ENCODE measurements at regions not wholly inside any gene's neighbourhood (a gene's known extent, or its start where the extent isn't known, plus 50 kb on each side); places are given as distances from the start of the nearest gene placed in this dataset.
"Not testable (repeated sequence)": the region's sequence is repeated elsewhere in the genome, so short reads cannot be mapped to it uniquely, and the experiment has no call there.

GRCh38 chr1:230561570-230561969 lies 80.7 kb upstream of the COG2 start:
- H3K4me3 ChIP-seq (ENCODE audit: low read depth, low read length) = no peak overlapping the region
- DNase-seq (ENCODE audit: low read depth) = no peak
- no peak for TF ChIP-seq CTCF (IDR thresholded peaks at IDR 0.05; ENCODE audit: insufficient read depth, low read length)

GRCh38 chr1:230558324-230558723 lies 84.0 kb upstream of the COG2 start:
- no peak overlapping the region for H3K4me3 ChIP-seq (ENCODE audit: low read depth, low read length)
- no peak for DNase-seq (ENCODE audit: low read depth)
- no peak for TF ChIP-seq CTCF (IDR thresholded peaks at IDR 0.05; ENCODE audit: insufficient read depth, low read length)

DNA sequence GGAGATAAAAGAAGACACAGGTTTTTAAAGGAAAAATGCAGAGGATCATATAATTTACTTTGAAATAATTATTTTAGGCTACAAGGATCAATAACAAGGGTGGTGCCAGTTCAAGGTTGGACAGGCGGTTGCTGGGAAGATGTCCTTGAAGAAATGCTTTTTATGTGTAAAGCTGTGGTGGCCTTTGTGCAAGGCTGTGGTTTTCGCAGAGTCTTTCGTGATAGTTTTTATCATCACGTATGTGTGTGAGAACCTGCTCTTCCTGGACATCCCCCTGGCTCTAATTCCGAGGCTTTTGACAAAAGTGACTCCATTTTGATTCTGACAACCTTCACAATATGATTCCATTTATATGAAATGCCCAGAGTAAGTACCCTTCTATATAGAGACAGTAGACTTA lies 85.8 kb upstream of the COG2 start:
- no peak for TF ChIP-seq CTCF (IDR thresholded peaks at IDR 0.05; ENCODE audit: insufficient read depth, low read length)
- DNase-seq (ENCODE audit: low read depth) = no peak
- no peak overlapping the region for H3K4me3 ChIP-seq (ENCODE audit: low read depth, low read length)

- no peak overlapping the region for H3K4me3 ChIP-seq (ENCODE audit: low read depth, low read length)
- DNase-seq (ENCODE audit: low read depth) = no peak
- TF ChIP-seq CTCF (IDR thresholded peaks at IDR 0.05; ENCODE audit: insufficient read depth, low read length) = no peak
Measured at GRCh38 chr1:230555814-230556213, 86.5 kb upstream of the COG2 start.

GRCh38 chr1:230552880-230553279 lies 89.4 kb upstream of the COG2 start:
- DNase-seq (ENCODE audit: low read depth) = no peak
- no peak overlapping the region for H3K4me3 ChIP-seq (ENCODE audit: low read depth, low read length)
- no peak for TF ChIP-seq CTCF (IDR thresholded peaks at IDR 0.05; ENCODE audit: insufficient read depth, low read length)

GRCh38 chr1:230550945-230551344 lies 91.3 kb upstream of the COG2 start:
- not testable (repeated sequence) for DNase-seq (ENCODE audit: low read depth); H3K4me3 ChIP-seq (ENCODE audit: low read depth, low read length)

DNA sequence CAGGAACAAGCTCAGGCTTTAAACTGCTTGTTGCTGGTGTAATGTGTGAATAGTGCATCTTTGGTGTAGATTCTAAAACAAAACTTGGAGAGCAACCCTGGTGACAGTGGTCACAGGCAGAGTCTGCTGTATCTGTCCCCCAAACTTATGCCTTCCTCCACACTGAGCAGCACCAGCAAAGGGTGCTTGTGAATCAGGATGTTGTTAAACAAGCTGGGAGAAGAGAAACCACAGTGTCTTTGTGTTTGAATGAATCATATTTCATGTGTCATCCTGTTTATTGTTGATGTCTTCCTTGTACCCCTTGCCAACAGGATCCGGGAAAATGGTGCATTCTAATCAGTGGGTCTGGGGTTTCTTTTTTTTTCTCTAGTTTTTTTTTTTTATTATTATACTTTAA lies 91.9 kb upstream of the COG2 start:
- TF ChIP-seq CTCF (IDR thresholded peaks at IDR 0.05; ENCODE audit: insufficient read depth, low read length) = no peak
- no peak for DNase-seq (ENCODE audit: low read depth)
- no peak overlapping the region for H3K4me3 ChIP-seq (ENCODE audit: low read depth, low read length)

All from fibroblast of the aortic adventitia (primary cell).